ENCODE measurements at regions not wholly inside any gene's neighbourhood (a gene's known extent, or its start where the extent isn't known, plus 50 kb on each side); places are given as distances from the start of the nearest gene placed in this dataset.
"Not testable (repeated sequence)": the region's sequence is repeated elsewhere in the genome, so short reads cannot be mapped to it uniquely, and the experiment has no call there.

GRCh38 chr6:2579241-2579761 is 171.4 kb downstream of the MYLK4 start:
- Mint-ChIP-seq H3K9me3 (peaks cover 0 to 4% of the 10 kb centered on the region in 2 donors), H3K4me1 (no peaks in the 10 kb centered on the region), H3K36me3 (peaks cover 6% of the 10 kb centered on the region), H3K27me3 (ENCODE audit: low read depth in 2 of 2) (peaks cover 32 to 46% of the 10 kb centered on the region in 2 donors), H3K27ac (no peak overlapping the region), H3K4me3 (no peak overlapping the region)
- no peak for ATAC-seq
- H3K36me3 ChIP-seq (ENCODE audit: control insufficient read depth, insufficient read depth, low read length): no peaks in the 10 kb centered on the region
- WGBS (ENCODE audit: insufficient coverage): 89% methylated on average over 16 of the region's 16 CpGs
- no peaks in the 10 kb centered on the region for H3K9me3 ChIP-seq (ENCODE audit: control insufficient read depth, insufficient read depth, low read length)
- TF ChIP-seq, protein P1, sequence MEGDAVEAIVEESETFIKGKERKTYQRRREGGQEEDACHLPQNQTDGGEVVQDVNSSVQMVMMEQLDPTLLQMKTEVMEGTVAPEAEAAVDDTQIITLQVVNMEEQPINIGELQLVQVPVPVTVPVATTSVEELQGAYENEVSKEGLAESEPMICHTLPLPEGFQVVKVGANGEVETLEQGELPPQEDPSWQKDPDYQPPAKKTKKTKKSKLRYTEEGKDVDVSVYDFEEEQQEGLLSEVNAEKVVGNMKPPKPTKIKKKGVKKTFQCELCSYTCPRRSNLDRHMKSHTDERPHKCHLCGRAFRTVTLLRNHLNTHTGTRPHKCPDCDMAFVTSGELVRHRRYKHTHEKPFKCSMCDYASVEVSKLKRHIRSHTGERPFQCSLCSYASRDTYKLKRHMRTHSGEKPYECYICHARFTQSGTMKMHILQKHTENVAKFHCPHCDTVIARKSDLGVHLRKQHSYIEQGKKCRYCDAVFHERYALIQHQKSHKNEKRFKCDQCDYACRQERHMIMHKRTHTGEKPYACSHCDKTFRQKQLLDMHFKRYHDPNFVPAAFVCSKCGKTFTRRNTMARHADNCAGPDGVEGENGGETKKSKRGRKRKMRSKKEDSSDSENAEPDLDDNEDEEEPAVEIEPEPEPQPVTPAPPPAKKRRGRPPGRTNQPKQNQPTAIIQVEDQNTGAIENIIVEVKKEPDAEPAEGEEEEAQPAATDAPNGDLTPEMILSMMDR (IDR thresholded peaks at IDR 0.05): no peak
- intact Hi-C loops (cut with micrococcal nuclease): no loop called here
- no peak for DNase-seq
- H3K4me3 ChIP-seq (ENCODE audit: low read length): no peak overlapping the region
- H3K27me3 ChIP-seq (ENCODE audit: control insufficient read depth, insufficient read depth, low read length): no peaks in the 10 kb centered on the region
- H3K27ac ChIP-seq (ENCODE audit: low read length): no peak overlapping the region
- no peaks in the 10 kb centered on the region for H3K4me1 ChIP-seq (ENCODE audit: control insufficient read depth, insufficient read depth, low read length)

GRCh38 chr6:2578767-2579166 is 172.0 kb downstream of the MYLK4 start:
- TF ChIP-seq, protein P1 (IDR thresholded peaks at IDR 0.05): no peak
- Mint-ChIP-seq H3K4me3 (no peak overlapping the region), H3K27me3 (ENCODE audit: low read depth in 2 of 2) (peaks cover 30 to 48% of the 10 kb centered on the region in 2 donors), H3K4me1 (no peaks in the 10 kb centered on the region), H3K36me3 (peaks cover 7% of the 10 kb centered on the region), H3K27ac (no peak overlapping the region), H3K9me3 (peaks cover 0 to 4% of the 10 kb centered on the region in 2 donors)
- intact Hi-C loops (cut with micrococcal nuclease): no loop called here
- DNase-seq (no peak), ATAC-seq (no peak)
- no peaks in the 10 kb centered on the region for H3K9me3 ChIP-seq (ENCODE audit: control insufficient read depth, insufficient read depth, low read length)
- H3K27me3 ChIP-seq (ENCODE audit: control insufficient read depth, insufficient read depth, low read length): no peaks in the 10 kb centered on the region
- H3K36me3 ChIP-seq (ENCODE audit: control insufficient read depth, insufficient read depth, low read length): no peaks in the 10 kb centered on the region
- H3K27ac ChIP-seq (ENCODE audit: low read length): no peak overlapping the region
- H3K4me3 ChIP-seq (ENCODE audit: low read length): no peak overlapping the region
- H3K4me1 ChIP-seq (ENCODE audit: control insufficient read depth, insufficient read depth, low read length): no peaks in the 10 kb centered on the region
- WGBS (ENCODE audit: insufficient coverage): 85% methylated on average over 2 of the region's 2 CpGs

DNA sequence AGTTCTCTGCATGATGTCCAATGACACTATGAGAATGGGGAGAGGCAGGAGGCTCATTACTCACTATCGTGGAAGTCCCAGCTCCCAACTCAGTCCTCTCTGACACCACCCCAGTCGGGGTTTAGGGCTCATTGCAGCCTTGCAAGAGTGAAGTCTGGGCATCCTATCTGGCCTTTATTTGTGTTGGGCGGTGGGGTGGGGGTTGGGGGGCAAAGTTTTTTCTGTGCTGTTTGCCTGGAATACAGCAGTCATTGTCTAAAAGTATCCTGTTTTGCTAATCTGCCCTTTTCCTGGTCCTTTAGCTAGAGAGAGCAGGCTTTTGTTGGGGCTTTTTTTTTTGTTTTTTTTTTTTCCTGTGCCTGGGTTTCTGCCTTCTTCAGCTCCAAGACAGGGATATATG is 174.2 kb downstream of the MYLK4 start:
- Mint-ChIP-seq H3K27me3 (ENCODE audit: low read depth in 2 of 2) (peaks cover 28 to 47% of the 10 kb centered on the region in 2 donors), H3K4me1 (no peaks in the 10 kb centered on the region), H3K36me3 (peaks cover 7% of the 10 kb centered on the region), H3K9me3 (peaks cover 0 to 4% of the 10 kb centered on the region in 2 donors), H3K27ac (no peak overlapping the region), H3K4me3 (no peak overlapping the region)
- H3K9me3 ChIP-seq (ENCODE audit: control insufficient read depth, insufficient read depth, low read length): no peaks in the 10 kb centered on the region
- DNase-seq: no peak
- no peaks in the 10 kb centered on the region for H3K27me3 ChIP-seq (ENCODE audit: control insufficient read depth, insufficient read depth, low read length)
- intact Hi-C loops (cut with micrococcal nuclease): no loop called here
- TF ChIP-seq, protein P1 (IDR thresholded peaks at IDR 0.05): no peak
- WGBS (ENCODE audit: insufficient coverage): 100% methylated on average over 2 of the region's 3 CpGs
- no peaks in the 10 kb centered on the region for H3K36me3 ChIP-seq (ENCODE audit: control insufficient read depth, insufficient read depth, low read length)
- no peaks in the 10 kb centered on the region for H3K4me1 ChIP-seq (ENCODE audit: control insufficient read depth, insufficient read depth, low read length)
- ATAC-seq: no peak
- no peak overlapping the region for H3K27ac ChIP-seq (ENCODE audit: low read length)
- H3K4me3 ChIP-seq (ENCODE audit: low read length): no peak overlapping the region

- intact Hi-C loops (cut with micrococcal nuclease): no loop called here
- 85% methylated on average over 5 of the region's 5 CpGs for WGBS (ENCODE audit: insufficient coverage)
- DNase-seq (no peak), ATAC-seq (no peak)
- TF ChIP-seq, protein P1 (IDR thresholded peaks at IDR 0.05): no peak
- Mint-ChIP-seq H3K27me3 (ENCODE audit: low read depth in 2 of 2) (peaks cover 21 to 39% of the 10 kb centered on the region in 2 donors), H3K27ac (no peak overlapping the region), H3K4me1 (no peaks in the 10 kb centered on the region), H3K4me3 (no peak overlapping the region), H3K9me3 (peaks cover 0 to 4% of the 10 kb centered on the region in 2 donors), H3K36me3 (peaks cover 7% of the 10 kb centered on the region)
- no peak overlapping the region for H3K27ac ChIP-seq (ENCODE audit: low read length)
- H3K4me1 ChIP-seq (ENCODE audit: control insufficient read depth, insufficient read depth, low read length): no peaks in the 10 kb centered on the region
- H3K27me3 ChIP-seq (ENCODE audit: control insufficient read depth, insufficient read depth, low read length): no peaks in the 10 kb centered on the region
- no peak overlapping the region for H3K4me3 ChIP-seq (ENCODE audit: low read length)
- no peaks in the 10 kb centered on the region for H3K36me3 ChIP-seq (ENCODE audit: control insufficient read depth, insufficient read depth, low read length)
- H3K9me3 ChIP-seq (ENCODE audit: control insufficient read depth, insufficient read depth, low read length): no peaks in the 10 kb centered on the region
These were observed 175.5 kb downstream of the MYLK4 start for GRCh38 chr6:2575236-2575635.

- DNase-seq; H3K36me3 Mint-ChIP-seq; H3K27me3 ChIP-seq (ENCODE audit: control insufficient read depth, insufficient read depth, low read length); intact Hi-C loops (cut with micrococcal nuclease); H3K36me3 ChIP-seq (ENCODE audit: control insufficient read depth, insufficient read depth, low read length); H3K4me1 ChIP-seq (ENCODE audit: control insufficient read depth, insufficient read depth, low read length); H3K9me3 Mint-ChIP-seq; ATAC-seq; H3K4me3 Mint-ChIP-seq; H3K27ac Mint-ChIP-seq; H3K4me3 ChIP-seq (ENCODE audit: low read length); H3K27ac ChIP-seq (ENCODE audit: low read length); H3K4me1 Mint-ChIP-seq; H3K9me3 ChIP-seq (ENCODE audit: control insufficient read depth, insufficient read depth, low read length): not testable (repeated sequence)
- H3K27me3 Mint-ChIP-seq (ENCODE audit: low read depth in 2 of 2): peaks cover 13 to 32% of the 10 kb centered on the region in 2 donors
- WGBS (ENCODE audit: insufficient coverage): 70% methylated on average over 1 of the region's 1 CpG
These were observed 181.3 kb downstream of the MYLK4 start for GRCh38 chr6:2569420-2569819.

Data from natural killer cell (primary cell).